Neuron (in vitro differentiated cells): ENCODE measurements at regions not wholly inside any gene's neighbourhood (a gene's known extent, or its start where the extent isn't known, plus 50 kb on each side); places are given as distances from the start of the nearest gene placed in this dataset.
"Not testable (repeated sequence)": the region's sequence is repeated elsewhere in the genome, so short reads cannot be mapped to it uniquely, and the experiment has no call there.

ENCODE experiments used
- H2AFZ ChIP-seq: one replicate; pipeline ENCODE4 v1.6.1; 2013; ENCODE audit warnings: low read depth, mild to moderate bottlenecking, inconsistent platforms, low read length, moderate library complexity
- H3K27me3 ChIP-seq: one replicate; pipeline ENCODE4 v1.6.1; 2013; ENCODE audit warnings: low read length; ENCODE audit not compliant: insufficient read depth
- H3K36me3 ChIP-seq: one replicate; pipeline ENCODE4 v1.6.1; 2013; ENCODE audit warnings: low read length; ENCODE audit not compliant: insufficient read depth
- H3K4me1 ChIP-seq: one replicate; pipeline ENCODE4 v1.6.1; 2013; ENCODE audit warnings: low read length; ENCODE audit not compliant: insufficient read depth
- H3K4me3 ChIP-seq: 2 replicates; pipeline ENCODE4 v1.5.1; 2013; ENCODE audit warnings: mild to moderate bottlenecking, low read length, moderate library complexity
- H3K9me3 ChIP-seq: one replicate; pipeline ENCODE4 v1.6.1; 2013; ENCODE audit warnings: low read length

DNA sequence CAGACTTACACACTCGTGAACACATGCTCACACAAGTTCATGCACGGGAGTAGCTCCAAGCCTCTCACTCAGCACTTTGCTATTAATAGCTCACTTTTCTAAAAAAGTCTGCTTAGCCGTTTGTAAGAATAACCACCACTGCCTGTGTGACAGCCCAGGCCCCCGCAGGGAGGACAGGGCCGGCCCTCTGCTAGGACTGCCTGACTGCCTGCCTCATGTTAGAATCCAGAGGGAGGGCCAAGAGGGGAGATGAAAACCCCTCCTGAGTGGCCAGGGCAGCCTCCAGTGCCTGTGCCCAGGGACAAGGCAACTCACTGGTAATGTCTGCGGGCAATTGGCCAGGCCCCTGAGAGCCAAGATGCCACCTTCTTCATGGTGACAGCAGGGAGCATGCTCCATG lies 152.9 kb upstream of the PLGLB2 start:
- not testable (repeated sequence) for H3K9me3 ChIP-seq, H3K4me1 ChIP-seq, H3K27me3 ChIP-seq, H2AFZ ChIP-seq, H3K4me3 ChIP-seq, H3K36me3 ChIP-seq

DNA sequence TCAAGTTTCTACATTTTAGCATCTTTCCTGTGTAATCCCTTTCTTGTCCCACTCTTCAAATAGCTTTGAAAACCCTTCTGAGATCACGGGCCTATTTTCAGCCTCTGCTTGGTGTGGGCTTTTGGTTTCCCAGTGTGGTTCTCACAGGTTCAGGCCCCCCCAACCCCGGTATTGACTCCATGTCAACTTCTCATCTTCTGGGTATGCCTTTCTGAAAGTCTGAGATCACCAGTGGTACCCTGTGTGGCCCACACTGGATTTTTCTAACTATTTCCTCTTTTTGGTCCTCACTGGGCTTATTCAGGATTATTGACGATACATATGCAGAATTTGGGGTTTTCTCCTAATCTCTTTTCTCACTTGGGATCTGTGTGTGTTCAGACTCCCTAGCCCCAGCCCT lies 146.9 kb upstream of the PLGLB2 start:
- H2AFZ ChIP-seq, H3K4me1 ChIP-seq, H3K36me3 ChIP-seq, H3K27me3 ChIP-seq, H3K9me3 ChIP-seq, H3K4me3 ChIP-seq: not testable (repeated sequence)

DNA sequence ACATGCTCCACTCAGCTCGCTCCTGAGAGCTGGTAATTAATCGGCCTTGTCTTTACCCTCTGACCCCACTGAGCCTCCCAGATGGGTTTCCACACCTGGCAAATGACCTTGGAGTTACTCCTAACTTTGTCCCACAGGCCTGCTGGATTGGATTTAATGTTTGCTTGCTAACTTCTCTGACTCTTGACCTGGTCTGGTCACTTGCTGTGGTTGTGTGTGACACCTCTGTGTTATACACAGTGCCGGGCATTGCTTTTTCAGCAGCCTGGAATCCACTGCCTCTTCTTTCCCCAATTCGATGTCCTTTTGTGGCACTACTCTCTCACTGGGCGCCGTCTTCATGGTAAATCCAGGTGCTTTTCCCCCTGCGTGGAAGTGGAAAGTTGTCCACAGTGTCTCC lies 145.8 kb upstream of the PLGLB2 start:
- H3K36me3 ChIP-seq, H3K27me3 ChIP-seq, H3K4me3 ChIP-seq, H3K9me3 ChIP-seq, H3K4me1 ChIP-seq, H2AFZ ChIP-seq: not testable (repeated sequence)

DNA sequence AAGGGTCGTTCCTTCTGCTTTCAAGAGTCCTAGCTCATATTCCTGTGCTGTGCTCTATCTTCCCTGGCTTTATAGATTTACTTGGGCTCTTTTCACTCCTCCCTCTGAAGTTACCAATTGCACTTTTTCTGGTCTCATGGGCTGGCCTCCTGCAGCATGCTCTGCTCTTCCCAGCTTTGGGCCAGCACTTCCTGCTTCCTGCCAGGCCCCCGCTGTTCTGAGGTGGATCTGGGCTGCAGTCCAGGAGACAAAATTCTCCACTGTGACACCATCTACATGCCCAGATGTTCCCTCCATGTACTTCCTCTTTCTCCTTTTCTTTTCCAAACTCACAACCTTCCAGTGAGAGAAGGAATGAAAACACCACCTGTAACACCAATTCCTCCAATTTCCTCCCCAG lies 145.2 kb upstream of the PLGLB2 start:
- H3K4me1 ChIP-seq, H3K36me3 ChIP-seq, H2AFZ ChIP-seq, H3K9me3 ChIP-seq, H3K27me3 ChIP-seq, H3K4me3 ChIP-seq: not testable (repeated sequence)

DNA sequence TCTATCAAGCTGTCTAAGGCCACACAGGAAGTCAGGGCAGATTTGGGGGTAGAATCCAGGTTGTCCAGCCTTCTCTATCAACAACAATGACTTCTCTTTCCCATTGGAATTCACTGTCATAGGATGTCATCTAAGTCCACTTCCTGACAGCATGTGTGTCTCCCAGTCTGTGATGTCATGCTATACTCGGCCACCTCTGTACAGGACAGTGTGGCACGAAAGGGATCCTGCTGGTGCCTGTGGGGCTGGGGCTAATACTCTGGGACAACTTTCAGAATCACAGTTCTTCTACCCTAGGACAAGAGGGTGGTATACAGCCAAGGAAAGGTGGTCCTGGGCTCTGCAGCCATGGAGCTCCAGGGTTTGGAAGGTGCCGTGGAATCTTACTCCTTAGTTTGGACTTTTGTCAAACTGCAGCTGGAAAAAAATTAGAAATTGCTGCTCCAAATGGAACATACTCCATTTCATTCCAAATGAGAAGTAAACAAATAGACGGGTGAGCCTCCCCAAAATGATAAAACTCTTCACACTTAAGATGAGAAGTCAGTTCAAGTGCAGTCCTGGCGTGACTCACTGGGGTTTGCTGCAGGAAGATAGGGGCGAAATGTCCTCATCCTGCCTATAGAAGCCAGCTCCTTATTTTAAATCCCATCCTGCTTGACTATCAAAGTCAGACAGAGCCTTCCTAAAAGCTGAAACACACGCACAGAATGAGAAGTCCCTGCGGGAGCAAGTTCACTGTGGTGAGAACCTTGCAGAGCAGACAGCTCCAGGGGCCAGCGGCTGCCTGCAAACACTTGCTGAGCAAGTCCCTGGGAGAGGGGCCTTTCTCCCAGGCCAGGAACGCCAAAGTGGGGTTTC lies 144.2 kb upstream of the PLGLB2 start:
- not testable (repeated sequence) for H3K4me3 ChIP-seq, H3K27me3 ChIP-seq, H2AFZ ChIP-seq, H3K4me1 ChIP-seq, H3K9me3 ChIP-seq, H3K36me3 ChIP-seq

DNA sequence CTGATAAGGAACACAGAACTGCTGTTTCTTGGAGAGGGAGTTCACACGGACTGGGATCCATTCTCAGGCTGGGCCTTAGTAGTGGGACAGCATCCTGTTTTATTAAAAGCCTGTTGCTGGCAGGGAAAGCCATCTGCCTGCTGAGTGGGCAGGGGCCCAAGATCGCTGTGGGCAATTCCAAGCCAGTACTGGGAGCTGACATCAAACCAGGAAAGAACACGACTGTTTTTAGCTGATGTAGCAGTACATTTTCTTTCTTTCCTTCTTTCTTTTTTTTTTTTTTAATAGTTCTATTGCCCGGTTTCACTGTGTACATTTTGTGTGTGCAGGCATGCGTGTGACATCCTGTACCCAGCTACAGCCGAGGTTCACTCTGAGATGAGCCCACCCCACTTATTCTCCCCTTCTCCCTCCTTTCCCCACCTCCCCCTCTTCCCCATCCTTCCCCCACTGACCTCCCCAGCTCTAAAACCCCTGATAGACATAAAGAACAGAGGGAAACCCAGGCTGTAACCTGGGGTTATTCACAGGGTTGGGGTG lies 143.5 kb upstream of the PLGLB2 start:
- H3K36me3 ChIP-seq, H3K4me3 ChIP-seq, H3K9me3 ChIP-seq, H2AFZ ChIP-seq, H3K27me3 ChIP-seq, H3K4me1 ChIP-seq: not testable (repeated sequence)

DNA sequence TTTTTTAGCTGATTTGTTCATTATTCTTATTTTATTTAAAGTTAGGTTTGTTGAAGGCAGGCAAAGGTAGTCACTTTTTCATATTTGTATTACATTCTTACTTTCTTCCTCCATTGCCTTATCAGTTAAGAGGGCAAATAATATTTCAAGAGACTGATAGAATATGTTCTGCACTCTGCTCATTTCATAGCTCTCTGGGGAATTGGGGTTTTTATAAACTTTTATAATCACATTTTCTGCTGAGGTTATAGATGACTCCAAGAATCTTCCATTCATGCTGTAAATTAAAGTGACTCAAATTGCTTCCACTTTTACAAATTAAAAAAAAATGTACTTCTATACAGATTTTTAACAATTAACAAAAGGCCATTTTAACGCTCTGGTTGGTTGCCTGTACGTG lies 142.9 kb upstream of the PLGLB2 start:
- H3K36me3 ChIP-seq, H3K27me3 ChIP-seq, H3K4me1 ChIP-seq, H3K9me3 ChIP-seq, H3K4me3 ChIP-seq, H2AFZ ChIP-seq: not testable (repeated sequence)

DNA sequence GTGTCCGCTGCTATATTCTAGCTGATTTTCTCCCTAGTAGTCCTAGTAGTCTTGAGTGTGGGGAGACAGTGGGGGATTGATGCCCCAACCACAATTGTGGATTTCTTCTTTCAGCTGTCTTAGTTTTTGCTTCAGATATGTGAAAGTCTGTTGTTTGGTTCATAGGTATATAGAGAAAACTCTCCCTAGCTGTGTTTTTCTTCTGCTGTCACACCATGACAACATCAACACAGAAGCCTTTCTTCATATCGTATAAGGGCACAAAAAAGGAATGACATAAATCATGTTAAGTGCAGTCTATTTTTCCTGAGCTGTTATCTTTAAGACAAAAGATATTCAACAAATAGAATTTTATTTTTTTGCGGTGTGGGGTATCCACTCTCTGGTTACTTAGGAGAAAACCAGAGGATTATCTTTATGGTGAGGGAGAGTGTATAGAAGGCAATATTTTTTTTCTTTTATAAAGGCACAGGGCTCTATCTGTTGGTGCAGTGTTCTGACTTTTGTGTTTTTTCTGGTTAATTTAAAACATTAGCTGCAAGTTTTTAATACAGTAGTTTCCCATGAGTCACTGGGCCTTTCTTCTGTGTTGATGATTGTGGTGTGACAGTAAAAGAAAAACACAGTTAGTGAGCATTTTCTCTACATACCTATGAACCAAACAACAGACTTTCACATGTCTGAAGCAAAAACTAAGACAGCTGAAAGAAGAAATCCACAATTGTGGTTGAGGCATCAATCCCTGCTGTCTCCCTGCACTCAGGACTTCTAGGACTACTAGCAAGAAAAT lies 139.3 kb upstream of the PLGLB2 start:
- not testable (repeated sequence) for H3K4me3 ChIP-seq, H3K4me1 ChIP-seq, H3K27me3 ChIP-seq, H2AFZ ChIP-seq, H3K36me3 ChIP-seq, H3K9me3 ChIP-seq

DNA sequence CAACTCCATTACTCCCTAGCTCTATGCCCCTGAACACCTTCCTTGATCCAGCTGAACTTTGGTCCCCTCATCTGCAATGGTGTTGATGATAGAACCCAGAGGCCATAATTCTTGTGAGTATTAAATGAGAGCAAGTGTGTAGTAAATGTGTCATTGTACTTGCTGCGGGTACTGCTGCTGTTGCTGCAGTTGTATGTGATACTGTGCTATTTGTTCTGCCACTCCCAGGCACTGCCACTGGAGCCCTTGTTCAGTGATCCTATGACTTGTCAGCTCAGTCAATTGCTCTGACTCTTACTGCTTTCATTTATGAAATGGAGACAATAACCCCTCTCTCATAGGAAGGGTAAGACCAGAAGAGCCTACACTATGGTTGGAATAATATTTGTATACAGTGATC lies 136.9 kb upstream of the PLGLB2 start:
- H3K27me3 ChIP-seq, H3K9me3 ChIP-seq, H3K4me3 ChIP-seq, H3K4me1 ChIP-seq, H3K36me3 ChIP-seq, H2AFZ ChIP-seq: not testable (repeated sequence)

DNA sequence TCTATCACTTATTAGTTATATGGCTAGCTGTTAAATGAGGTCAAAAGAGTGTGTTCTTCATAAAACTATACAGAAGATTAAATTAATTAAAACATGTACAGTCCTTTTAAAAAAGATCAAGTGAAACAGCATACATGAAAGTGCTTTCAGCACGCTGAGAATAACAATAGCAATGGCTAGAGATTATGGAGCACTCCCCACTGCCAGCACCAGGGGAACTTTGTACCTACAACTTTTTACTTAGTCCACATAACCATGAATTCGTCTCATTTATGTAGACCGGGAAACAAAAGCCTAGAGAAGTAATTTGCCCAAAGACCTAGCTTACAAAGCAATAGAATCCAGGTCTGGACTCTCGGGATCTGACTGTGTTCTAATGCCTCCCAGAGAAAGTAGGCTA lies 136.5 kb upstream of the PLGLB2 start:
- H2AFZ ChIP-seq, H3K27me3 ChIP-seq, H3K4me1 ChIP-seq, H3K9me3 ChIP-seq, H3K36me3 ChIP-seq, H3K4me3 ChIP-seq: not testable (repeated sequence)

DNA sequence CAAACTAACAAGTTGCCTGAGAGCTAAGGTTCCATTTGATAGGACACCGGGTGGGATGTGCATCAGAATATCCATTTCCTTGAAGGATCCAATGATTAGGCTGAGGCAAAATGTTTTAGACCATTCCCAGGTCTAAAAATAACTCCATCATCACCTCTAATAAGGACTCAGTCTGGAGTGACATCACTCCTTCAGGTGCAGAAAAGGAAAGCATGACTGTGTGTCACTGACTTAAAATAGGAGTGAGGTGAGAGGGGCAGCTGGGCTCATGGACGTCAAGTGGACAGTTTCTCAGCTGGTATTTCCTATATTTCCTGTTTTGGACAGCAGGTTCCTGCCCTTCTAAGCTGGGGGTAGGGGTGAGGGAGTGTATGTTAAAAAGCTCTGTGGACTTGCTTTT lies 135.9 kb upstream of the PLGLB2 start:
- H3K4me3 ChIP-seq, H3K36me3 ChIP-seq, H2AFZ ChIP-seq, H3K4me1 ChIP-seq, H3K9me3 ChIP-seq, H3K27me3 ChIP-seq: not testable (repeated sequence)

DNA sequence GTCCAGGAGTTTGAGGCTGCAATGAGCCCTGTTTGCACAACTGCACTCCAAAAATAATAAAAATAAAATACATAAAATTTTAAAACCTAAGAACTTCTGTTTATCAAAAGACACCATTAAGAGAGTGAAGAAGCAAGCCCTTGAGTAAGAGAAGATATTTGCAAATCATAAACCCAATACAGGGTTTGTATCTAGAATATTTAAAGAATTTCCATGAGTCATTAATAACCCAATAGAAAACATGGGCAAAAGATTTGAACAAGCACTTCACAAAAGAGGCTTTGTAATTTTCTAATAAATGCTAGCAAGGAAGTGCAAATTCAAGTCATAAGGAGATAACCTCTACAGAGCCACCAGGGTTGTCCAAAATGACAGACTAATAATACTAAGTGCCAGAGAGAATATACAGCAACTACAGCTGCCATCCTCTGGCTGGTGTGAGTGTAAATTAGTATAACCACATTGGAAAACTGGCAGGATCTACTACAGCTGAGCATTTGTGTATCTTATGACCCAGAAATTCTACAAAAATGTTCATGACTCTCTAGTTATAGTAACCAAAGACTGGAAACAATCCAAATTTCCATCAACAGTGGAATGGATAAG lies 133.0 kb upstream of the PLGLB2 start:
- H3K4me3 ChIP-seq, H3K36me3 ChIP-seq, H3K27me3 ChIP-seq, H3K9me3 ChIP-seq, H3K4me1 ChIP-seq, H2AFZ ChIP-seq: not testable (repeated sequence)

DNA sequence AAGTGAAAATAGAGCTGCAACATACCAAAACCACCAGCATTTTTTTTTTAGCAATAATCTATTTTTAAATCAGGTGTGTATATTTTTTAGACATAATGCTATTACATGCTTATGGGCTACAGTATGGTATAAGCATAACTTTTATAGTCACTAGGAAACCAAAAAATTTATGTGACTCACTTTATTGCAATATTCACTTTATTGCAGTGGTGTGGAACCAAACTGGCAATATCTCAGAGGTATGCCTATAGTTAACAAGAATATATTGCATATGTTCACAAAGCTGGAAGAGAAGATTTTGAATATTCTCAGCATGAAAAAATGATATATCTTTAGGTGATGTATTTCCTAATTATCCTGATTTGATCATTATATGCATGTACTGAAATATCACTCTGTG lies 128.8 kb upstream of the PLGLB2 start:
- H3K9me3 ChIP-seq, H2AFZ ChIP-seq, H3K4me1 ChIP-seq, H3K36me3 ChIP-seq, H3K4me3 ChIP-seq, H3K27me3 ChIP-seq: not testable (repeated sequence)
